Stomach (tissue), 8 donors: ENCODE measurements at regions not wholly inside any gene's neighbourhood (a gene's known extent, or its start where the extent isn't known, plus 50 kb on each side); places are given as distances from the start of the nearest gene placed in this dataset.

Source experiments
- DNase-seq, 2 donors: peaks; one replicate each; pipeline versions ENCODE4 v3.0.0 to v3.0.0-alpha.2; 2013 to 2019
- H3K27ac ChIP-seq, 5 donors: fragments of 200-600 bp in 4 of 5; sonication (generic) in 4 of 5; one replicate each; pipeline ENCODE4 v1.5.1; 2013 to 2019; ENCODE audit warnings: mild to moderate bottlenecking in 1 of 5, moderate library complexity in 1 of 5
- H3K27me3 ChIP-seq, 3 donors: fragments of 200-600 bp; sonication (generic); one replicate each; pipeline ENCODE4 v1.5.1; 2017 to 2019; ENCODE audit warnings: mixed run types in 1 of 3
- H3K36me3 ChIP-seq, 4 donors: fragments of 200-600 bp; sonication (generic); 1 replicate in 3 of 4; 2 replicates in 1 of 4; pipeline ENCODE4 v1.5.1; 2016 to 2019
- H3K4me1 ChIP-seq, 4 donors: fragments of 200-600 bp; sonication (generic); one replicate each; pipeline ENCODE4 v1.5.1; 2016 to 2019
- H3K4me3 ChIP-seq, 4 donors: fragments of 200-600 bp; sonication (generic) in 3 of 4; one replicate each; pipeline ENCODE4 v1.5.1; 2016 to 2019; ENCODE audit warnings: mild to moderate bottlenecking in 1 of 4
- H3K9me3 ChIP-seq, 4 donors: fragments of 200-600 bp; sonication (generic); one replicate each; pipeline ENCODE4 v1.5.1; 2016 to 2019
- CTCF ChIP-seq, 7 experiments: fragments of 450-650 bp in 4 of 7; fragments of 200-600 bp in 3 of 7; sonication (generic) in 3 of 7; IDR thresholded peaks; one replicate each; pipeline ENCODE4 v1.5.1; 2016 to 2019; ENCODE audit warnings: antibody characterized with exemption in 7 of 7, control low read depth in 2 of 7, mild to moderate bottlenecking in 1 of 7
- EP300 ChIP-seq: sonication (generic); formaldehyde crosslinking; IDR thresholded peaks from one replicate; pipeline ENCODE4 v1.6.1; 2017; ENCODE audit warnings: antibody characterized with exemption
- POLR2A ChIP-seq, 4 donors: fragments of 450-650 bp; IDR thresholded peaks; one replicate each; pipeline ENCODE4 v1.6.1; 2016; ENCODE audit warnings: antibody characterized with exemption in 4 of 4, control low read depth in 2 of 4, mild to moderate bottlenecking in 1 of 4, moderate library complexity in 1 of 4
- POLR2AphosphoS5 ChIP-seq, 3 donors: sonication (generic); formaldehyde crosslinking; IDR thresholded peaks; one replicate each; pipeline ENCODE4 v1.6.1; 2016; ENCODE audit warnings: antibody characterized with exemption in 3 of 3
- WGBS, 5 donors: extraction: QIAGEN DNeasy Blood & Tissue Kit in 3 of 5; methylation state at CpG; one replicate each; pipeline versions ENCODE4 v1.1.5 to v1.1.7; 2013 to 2018; 5-methylcytosine and 5-hydroxymethylcytosine counted together
- intact Hi-C: fragments of 100-400 bp; cut with DNase I; formaldehyde crosslinking; loops from one replicate; pipeline ENCODE4 v1.15.1; 2023; ENCODE audit warnings: low total_unique reads
- donor health status: healthy with polysubstance abuse.
- donor health status: Bipolar disorder and iron deficiency.
- donor health status: healthy.

GRCh38 chr1:186768906-186769305 is 59.8 kb upstream of the PLA2G4A start:
- no peaks in the 10 kb centered on the region for H3K9me3 ChIP-seq
- no peak for TF ChIP-seq EP300
- TF ChIP-seq CTCF (IDR thresholded peaks at IDR 0.05): no peak
- no peak for TF ChIP-seq POLR2A (IDR thresholded peaks at IDR 0.05)
- no peak for TF ChIP-seq POLR2AphosphoS5 (IDR thresholded peaks at IDR 0.05)
- H3K27me3 ChIP-seq: no peaks in the 10 kb centered on the region
- DNase-seq: no peak
- H3K4me1 ChIP-seq: no peaks in the 10 kb centered on the region
- H3K27ac ChIP-seq: no peak overlapping the region
- intact Hi-C loops: no loop called here
- H3K36me3 ChIP-seq: no peaks in the 10 kb centered on the region
- H3K4me3 ChIP-seq: no peak overlapping the region

- DNase-seq: no peak
- Histone ChIP-seq H3K4me3 (no peak overlapping the region), H3K9me3 (no peaks in the 10 kb centered on the region), H3K4me1 (peaks cover 0 to 8% (median 7%) of the 10 kb centered on the region in 4 donors), H3K36me3 (no peaks in the 10 kb centered on the region), H3K27ac (no peak overlapping the region), H3K27me3 (no peaks in the 10 kb centered on the region)
- TF ChIP-seq POLR2AphosphoS5 (IDR thresholded peaks at IDR 0.05): no peak
- intact Hi-C loops: no loop called here
- 93 to 100% (median 96%) methylated on average over 1 of the region's 1 CpG for WGBS, 5 donors
Observed at GRCh38 chr1:186765446-186765845, 63.3 kb upstream of the PLA2G4A start.

GRCh38 chr1:186763107-186763506 is 65.6 kb upstream of the PLA2G4A start:
- H3K4me1 ChIP-seq: peaks cover 0 to 8% (median 7%) of the 10 kb centered on the region in 4 donors
- intact Hi-C loops: no loop called here
- TF ChIP-seq POLR2AphosphoS5 (IDR thresholded peaks at IDR 0.05): no peak
- no peak for TF ChIP-seq POLR2A (IDR thresholded peaks at IDR 0.05)
- no peak for TF ChIP-seq EP300
- no peak for TF ChIP-seq CTCF (IDR thresholded peaks at IDR 0.05)
- no peaks in the 10 kb centered on the region for H3K36me3 ChIP-seq
- peak in 1 of 2 donors; percentile 52 for DNase-seq
- H3K27me3 ChIP-seq: no peaks in the 10 kb centered on the region
- no peak overlapping the region for H3K4me3 ChIP-seq
- H3K27ac ChIP-seq: no peak overlapping the region
- WGBS, 5 donors: 11 to 43% (median 35%) methylated on average over 1 of the region's 1 CpG
- no peaks in the 10 kb centered on the region for H3K9me3 ChIP-seq

- intact Hi-C loops: no loop called here
- Histone ChIP-seq H3K27me3 (no peaks in the 10 kb centered on the region), H3K9me3 (no peaks in the 10 kb centered on the region), H3K27ac (no peak overlapping the region), H3K36me3 (no peaks in the 10 kb centered on the region), H3K4me3 (no peak overlapping the region), H3K4me1 (peaks cover 0 to 8% (median 7%) of the 10 kb centered on the region in 4 donors)
- DNase-seq: peak in 1 of 2 donors; percentile 47
- no peak for TF ChIP-seq POLR2AphosphoS5 (IDR thresholded peaks at IDR 0.05)
- no peak for TF ChIP-seq EP300
- no peak for TF ChIP-seq CTCF (IDR thresholded peaks at IDR 0.05)
- TF ChIP-seq POLR2A (IDR thresholded peaks at IDR 0.05): no peak
Observed at GRCh38 chr1:186762653-186763052, 66.1 kb upstream of the PLA2G4A start.

- H3K4me3 ChIP-seq: no peak overlapping the region
- TF ChIP-seq POLR2AphosphoS5 (IDR thresholded peaks at IDR 0.05): no peak
- TF ChIP-seq POLR2A (IDR thresholded peaks at IDR 0.05): no peak
- no peak for TF ChIP-seq CTCF (IDR thresholded peaks at IDR 0.05)
- no peak for TF ChIP-seq EP300
Observed at GRCh38 chr1:186761358-186761757, 67.4 kb upstream of the PLA2G4A start.

More at GRCh38 chr1:186761358-186761757, 67.4 kb upstream of the PLA2G4A start:
- no peaks in the 10 kb centered on the region for H3K27me3 ChIP-seq
- H3K9me3 ChIP-seq: no peaks in the 10 kb centered on the region
- H3K36me3 ChIP-seq: no peaks in the 10 kb centered on the region
- DNase-seq: no peak
- intact Hi-C loops: no loop called here
- H3K4me1 ChIP-seq: peaks cover 0 to 8% (median 7%) of the 10 kb centered on the region in 4 donors
- H3K27ac ChIP-seq: no peak overlapping the region
